Liver (tissue), 3 donors: ENCODE measurements at regions not wholly inside any gene's neighbourhood (a gene's known extent, or its start where the extent isn't known, plus 50 kb on each side); places are given as distances from the start of the nearest gene placed in this dataset.

Experiments used
- EGR1 ChIP-seq, 2 donors: IDR thresholded peaks; 2 replicates each; pipeline ENCODE4 v1.6.1; 2016 to 2018; ENCODE audit warnings: antibody characterized with exemption in 2 of 2, low read depth in 2 of 2
- HNF4G ChIP-seq: IDR thresholded peaks from 2 replicates; pipeline ENCODE4 v1.6.1; 2016; ENCODE audit warnings: antibody characterized with exemption
- JUND ChIP-seq, 2 donors: IDR thresholded peaks; 2 replicates each; pipeline ENCODE4 v1.6.1; 2016; ENCODE audit warnings: antibody characterized with exemption in 2 of 2
- YY1 ChIP-seq: IDR thresholded peaks from 2 replicates; pipeline ENCODE4 v1.6.1; 2016; ENCODE audit warnings: antibody characterized with exemption, mild to moderate bottlenecking
- TF ChIP-seq, protein P1 (sequence below): fragments of 150-350 bp; IDR thresholded peaks from 2 replicates; pipeline ENCODE4 v1.5.1; 2017; ENCODE audit warnings: improper control_type of control experiment, low read depth, low read length; ENCODE audit not compliant: missing input control
- TF ChIP-seq, protein P2 (sequence below): IDR thresholded peaks from 2 replicates; pipeline ENCODE4 v1.6.1; 2016; ENCODE audit warnings: antibody characterized with exemption, mild to moderate bottlenecking
- TF ChIP-seq, protein P3 (sequence below): IDR thresholded peaks from 2 replicates; pipeline ENCODE4 v1.6.1; 2016; ENCODE audit warnings: antibody characterized with exemption
- donor health status: healthy.
- donor health status: healthy.

DNA sequence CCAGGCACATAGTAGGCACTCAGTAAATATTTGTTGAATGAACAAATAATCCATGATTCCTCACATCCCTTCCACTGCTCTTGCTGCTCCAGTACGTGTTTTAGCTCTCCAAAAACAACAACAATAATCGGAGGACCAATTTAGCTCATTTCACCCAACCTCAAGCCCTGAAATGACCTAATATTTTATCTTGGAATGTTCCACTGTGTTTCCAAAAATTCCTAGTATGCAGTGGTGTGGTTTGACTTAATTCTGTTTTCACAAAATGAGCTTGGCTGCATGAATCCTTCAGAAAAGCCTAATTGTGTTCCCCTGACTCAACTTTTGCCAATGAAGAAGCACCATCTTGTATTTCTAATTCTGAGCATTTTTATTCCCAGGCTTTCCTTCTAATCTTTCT, 168.0 kb upstream of the PHACTR1 start:
- TF ChIP-seq EGR1 (IDR thresholded peaks at IDR 0.05; ENCODE audit: low read depth in 2 of 2) (no peak), JUND (IDR thresholded peaks at IDR 0.05) (no peak), YY1 (peak; percentile 30), HNF4G (no peak)
- TF ChIP-seq, protein P1, sequence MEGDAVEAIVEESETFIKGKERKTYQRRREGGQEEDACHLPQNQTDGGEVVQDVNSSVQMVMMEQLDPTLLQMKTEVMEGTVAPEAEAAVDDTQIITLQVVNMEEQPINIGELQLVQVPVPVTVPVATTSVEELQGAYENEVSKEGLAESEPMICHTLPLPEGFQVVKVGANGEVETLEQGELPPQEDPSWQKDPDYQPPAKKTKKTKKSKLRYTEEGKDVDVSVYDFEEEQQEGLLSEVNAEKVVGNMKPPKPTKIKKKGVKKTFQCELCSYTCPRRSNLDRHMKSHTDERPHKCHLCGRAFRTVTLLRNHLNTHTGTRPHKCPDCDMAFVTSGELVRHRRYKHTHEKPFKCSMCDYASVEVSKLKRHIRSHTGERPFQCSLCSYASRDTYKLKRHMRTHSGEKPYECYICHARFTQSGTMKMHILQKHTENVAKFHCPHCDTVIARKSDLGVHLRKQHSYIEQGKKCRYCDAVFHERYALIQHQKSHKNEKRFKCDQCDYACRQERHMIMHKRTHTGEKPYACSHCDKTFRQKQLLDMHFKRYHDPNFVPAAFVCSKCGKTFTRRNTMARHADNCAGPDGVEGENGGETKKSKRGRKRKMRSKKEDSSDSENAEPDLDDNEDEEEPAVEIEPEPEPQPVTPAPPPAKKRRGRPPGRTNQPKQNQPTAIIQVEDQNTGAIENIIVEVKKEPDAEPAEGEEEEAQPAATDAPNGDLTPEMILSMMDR = no peak
- TF ChIP-seq, protein P2, sequence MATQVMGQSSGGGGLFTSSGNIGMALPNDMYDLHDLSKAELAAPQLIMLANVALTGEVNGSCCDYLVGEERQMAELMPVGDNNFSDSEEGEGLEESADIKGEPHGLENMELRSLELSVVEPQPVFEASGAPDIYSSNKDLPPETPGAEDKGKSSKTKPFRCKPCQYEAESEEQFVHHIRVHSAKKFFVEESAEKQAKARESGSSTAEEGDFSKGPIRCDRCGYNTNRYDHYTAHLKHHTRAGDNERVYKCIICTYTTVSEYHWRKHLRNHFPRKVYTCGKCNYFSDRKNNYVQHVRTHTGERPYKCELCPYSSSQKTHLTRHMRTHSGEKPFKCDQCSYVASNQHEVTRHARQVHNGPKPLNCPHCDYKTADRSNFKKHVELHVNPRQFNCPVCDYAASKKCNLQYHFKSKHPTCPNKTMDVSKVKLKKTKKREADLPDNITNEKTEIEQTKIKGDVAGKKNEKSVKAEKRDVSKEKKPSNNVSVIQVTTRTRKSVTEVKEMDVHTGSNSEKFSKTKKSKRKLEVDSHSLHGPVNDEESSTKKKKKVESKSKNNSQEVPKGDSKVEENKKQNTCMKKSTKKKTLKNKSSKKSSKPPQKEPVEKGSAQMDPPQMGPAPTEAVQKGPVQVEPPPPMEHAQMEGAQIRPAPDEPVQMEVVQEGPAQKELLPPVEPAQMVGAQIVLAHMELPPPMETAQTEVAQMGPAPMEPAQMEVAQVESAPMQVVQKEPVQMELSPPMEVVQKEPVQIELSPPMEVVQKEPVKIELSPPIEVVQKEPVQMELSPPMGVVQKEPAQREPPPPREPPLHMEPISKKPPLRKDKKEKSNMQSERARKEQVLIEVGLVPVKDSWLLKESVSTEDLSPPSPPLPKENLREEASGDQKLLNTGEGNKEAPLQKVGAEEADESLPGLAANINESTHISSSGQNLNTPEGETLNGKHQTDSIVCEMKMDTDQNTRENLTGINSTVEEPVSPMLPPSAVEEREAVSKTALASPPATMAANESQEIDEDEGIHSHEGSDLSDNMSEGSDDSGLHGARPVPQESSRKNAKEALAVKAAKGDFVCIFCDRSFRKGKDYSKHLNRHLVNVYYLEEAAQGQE = peak; percentile 20
- TF ChIP-seq, protein P3, sequence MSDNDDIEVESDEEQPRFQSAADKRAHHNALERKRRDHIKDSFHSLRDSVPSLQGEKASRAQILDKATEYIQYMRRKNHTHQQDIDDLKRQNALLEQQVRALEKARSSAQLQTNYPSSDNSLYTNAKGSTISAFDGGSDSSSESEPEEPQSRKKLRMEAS = no peak
